Fibroblast of mammary gland (primary cell): ENCODE measurements at regions not wholly inside any gene's neighbourhood (a gene's known extent, or its start where the extent isn't known, plus 50 kb on each side); places are given as distances from the start of the nearest gene placed in this dataset.
A peak's percentile ranks its signal among the peaks of the same experiment; 100 is the strongest.

Experiments
- DNase-seq: peaks from one replicate; pipeline ENCODE4 v3.0.0-alpha.2; 2010; ENCODE audit warnings: low read depth
- H3K4me3 ChIP-seq: 2 replicates; pipeline ENCODE4 v1.5.1; 2011; ENCODE audit warnings: low read depth, mild to moderate bottlenecking, low read length, moderate library complexity; ENCODE audit not compliant: control insufficient read depth
- CTCF ChIP-seq: conservative IDR thresholded peaks from 2 replicates; pipeline ENCODE4 v1.5.1; 2011; ENCODE audit warnings: low read depth, low read length, inconsistent platforms; ENCODE audit not compliant: control insufficient read depth, insufficient read depth

GRCh38 chr12:102595315-102595714, 115.0 kb upstream of the IGF1 start:
- no peak for TF ChIP-seq CTCF
- H3K4me3 ChIP-seq, result no peak overlapping the region
- DNase-seq, result no peak

GRCh38 chr12:102593134-102593533, 112.8 kb upstream of the IGF1 start:
- no peak overlapping the region for H3K4me3 ChIP-seq
- no peak for DNase-seq
- no peak for TF ChIP-seq CTCF

- TF ChIP-seq CTCF, result no peak
- no peak overlapping the region for H3K4me3 ChIP-seq
- DNase-seq, result no peak
Observed at GRCh38 chr12:102592134-102592533, 111.8 kb upstream of the IGF1 start.

- DNase-seq, result no peak
- TF ChIP-seq CTCF, result no peak
Observed at GRCh38 chr12:102573237-102573636, 92.9 kb upstream of the IGF1 start.

GRCh38 chr12:102571889-102572288, 91.5 kb upstream of the IGF1 start:
- DNase-seq, result peak; percentile 48
- H3K4me3 ChIP-seq, result no peak overlapping the region
- TF ChIP-seq CTCF, result no peak

More at GRCh38 chr12:102573237-102573636, 92.9 kb upstream of the IGF1 start:
- H3K4me3 ChIP-seq, result no peak overlapping the region

GRCh38 chr12:102570256-102570655, 89.9 kb upstream of the IGF1 start:
- no peak for DNase-seq
- no peak for TF ChIP-seq CTCF
- no peak overlapping the region for H3K4me3 ChIP-seq

GRCh38 chr12:102569803-102570202, 89.4 kb upstream of the IGF1 start:
- TF ChIP-seq CTCF, result no peak
- H3K4me3 ChIP-seq, result no peak overlapping the region
- DNase-seq, result no peak
